H9 (cell line): ENCODE measurements at regions not wholly inside any gene's neighbourhood (a gene's known extent, or its start where the extent isn't known, plus 50 kb on each side); places are given as distances from the start of the nearest gene placed in this dataset.

ENCODE experiments used
- DNase-seq: peaks from one replicate; pipeline ENCODE4 v3.0.0-alpha.2; 2017
- H2AFZ ChIP-seq: one replicate; pipeline ENCODE4 v1.6.1; 2013; ENCODE audit warnings: mild to moderate bottlenecking, low read length, control low read depth, moderate library complexity
- H2AK5ac ChIP-seq: 2 replicates; pipeline ENCODE4 v1.6.1; 2013; ENCODE audit warnings: low read length, control low read depth, mixed read lengths; ENCODE audit not compliant: insufficient read length
- H2BK120ac ChIP-seq: one replicate; pipeline ENCODE4 v1.6.1; 2013; ENCODE audit warnings: low read depth, mild to moderate bottlenecking, low read length, control low read depth, inconsistent platforms; ENCODE audit not compliant: poor library complexity, severe bottlenecking
- H2BK12ac ChIP-seq: 2 replicates; pipeline ENCODE4 v1.6.1; 2013; ENCODE audit warnings: low read length, control low read depth, mixed read lengths, low read depth; ENCODE audit not compliant: insufficient read length
- H2BK15ac ChIP-seq: 2 replicates; pipeline ENCODE4 v1.6.1; 2013; ENCODE audit warnings: low read depth, low read length, control low read depth
- H2BK20ac ChIP-seq: one replicate; pipeline ENCODE4 v1.6.1; 2013; ENCODE audit warnings: low read depth, mild to moderate bottlenecking, low read length, control low read depth, inconsistent platforms; ENCODE audit not compliant: poor library complexity, severe bottlenecking
- H2BK5ac ChIP-seq: 2 replicates; pipeline ENCODE4 v1.6.1; 2013; ENCODE audit warnings: low read length, control low read depth, mixed read lengths; ENCODE audit not compliant: insufficient read length
- H3K14ac ChIP-seq: 2 replicates; pipeline ENCODE4 v1.6.1; 2013; ENCODE audit warnings: low read length, control low read depth; ENCODE audit not compliant: insufficient read depth
- H3K18ac ChIP-seq: 2 replicates; pipeline ENCODE4 v1.6.1; 2013; ENCODE audit warnings: low read depth, mild to moderate bottlenecking, mixed read lengths, low read length, control low read depth; ENCODE audit not compliant: insufficient read length
- H3K23ac ChIP-seq: 2 replicates; pipeline ENCODE4 v1.6.1; 2013; ENCODE audit warnings: low read length, control low read depth, mixed read lengths, low read depth; ENCODE audit not compliant: insufficient read length
- H3K23me2 ChIP-seq: 2 replicates; pipeline ENCODE4 v1.6.1; 2013; ENCODE audit warnings: low read depth, mild to moderate bottlenecking, mixed read lengths, low read length, control low read depth; ENCODE audit not compliant: insufficient read length, poor library complexity, severe bottlenecking
- H3K27ac ChIP-seq: 2 replicates; pipeline ENCODE4 v1.5.1; 2013; ENCODE audit warnings: low read length, control low read depth, mixed read lengths, low read depth; ENCODE audit not compliant: insufficient read length
- H3K27me3 ChIP-seq: 2 replicates; pipeline ENCODE4 v1.6.1; 2013; ENCODE audit warnings: low read length, control low read depth, inconsistent platforms; ENCODE audit not compliant: insufficient read depth
- H3K4ac ChIP-seq: 2 replicates; pipeline ENCODE4 v1.6.1; 2013; ENCODE audit warnings: low read depth, mild to moderate bottlenecking, control low read depth, inconsistent platforms, low read length, moderate library complexity
- H3K4me1 ChIP-seq: 2 replicates; pipeline ENCODE4 v1.6.1; 2013; ENCODE audit warnings: low read length, control low read depth, inconsistent platforms; ENCODE audit not compliant: insufficient read depth
- H3K4me2 ChIP-seq: 2 replicates; pipeline ENCODE4 v1.6.1; 2013; ENCODE audit warnings: low read length, control low read depth, mixed read lengths; ENCODE audit not compliant: insufficient read length, insufficient read depth
- H3K56ac ChIP-seq: 2 replicates; pipeline ENCODE4 v1.6.1; 2013; ENCODE audit warnings: low read depth, mild to moderate bottlenecking, mixed read lengths, low read length, control low read depth; ENCODE audit not compliant: insufficient read length
- H3K79me1 ChIP-seq: 2 replicates; pipeline ENCODE4 v1.6.1; 2013; ENCODE audit warnings: low read depth, mild to moderate bottlenecking, moderate library complexity, low read length, control low read depth, inconsistent platforms; ENCODE audit not compliant: insufficient read depth, poor library complexity, severe bottlenecking
- H3K79me2 ChIP-seq: 2 replicates; pipeline ENCODE4 v1.6.1; 2013; ENCODE audit warnings: low read length, control low read depth, inconsistent platforms; ENCODE audit not compliant: insufficient read depth
- H3K9ac ChIP-seq: 2 replicates; pipeline ENCODE4 v1.6.1; 2013; ENCODE audit warnings: low read length, control low read depth, mixed read lengths; ENCODE audit not compliant: insufficient read length; ENCODE audit errors: extremely low read depth
- H3K9me3 ChIP-seq: one replicate; pipeline ENCODE4 v1.6.1; 2013; ENCODE audit warnings: low read depth, low read length, inconsistent platforms; ENCODE audit not compliant: control insufficient read depth
- H3T11ph ChIP-seq: one replicate; pipeline ENCODE4 v1.6.1; 2013; ENCODE audit warnings: mild to moderate bottlenecking, low read length, control low read depth, inconsistent platforms
- H4K20me1 ChIP-seq: one replicate; pipeline ENCODE4 v1.6.1; 2013; ENCODE audit not compliant: control insufficient read depth, insufficient read length, insufficient read depth
- H4K5ac ChIP-seq: 2 replicates; pipeline ENCODE4 v1.6.1; 2013; ENCODE audit warnings: low read depth, mild to moderate bottlenecking, mixed read lengths, low read length, control low read depth; ENCODE audit not compliant: insufficient read length
- H4K8ac ChIP-seq: replicated peaks from 2 replicates; pipeline ENCODE4 v1.6.1; 2013; ENCODE audit warnings: low read length, control low read depth, mixed read lengths, low read depth; ENCODE audit not compliant: insufficient read length
- H4K91ac ChIP-seq: 2 replicates; pipeline ENCODE4 v1.6.1; 2013; ENCODE audit warnings: low read depth, mild to moderate bottlenecking, moderate library complexity, mixed read lengths, low read length, control low read depth; ENCODE audit not compliant: insufficient read length
- H3K27ac Mint-ChIP-seq, 3 experiments: 2 replicates in 2 of 3; 3 replicates in 1 of 3; pipeline ENCODE4 v1.8.0; 2020 to 2021; ENCODE audit warnings: mixed read lengths in 3 of 3, mild to moderate bottlenecking in 1 of 3, moderate library complexity in 1 of 3
- H3K27me3 Mint-ChIP-seq: 2 replicates; pipeline ENCODE4 v1.8.0; 2021; ENCODE audit warnings: low read depth, mild to moderate bottlenecking, moderate library complexity, mixed read lengths
- H3K36me3 Mint-ChIP-seq, 3 experiments: 2 replicates in 2 of 3; 3 replicates in 1 of 3; pipeline ENCODE4 v1.8.0; 2020 to 2021; ENCODE audit warnings: low read depth in 3 of 3, mixed read lengths in 3 of 3; ENCODE audit not compliant: insufficient read depth in 1 of 3
- H3K4me1 Mint-ChIP-seq, 2 experiments: 2 replicates each; pipeline ENCODE4 v1.8.0; 2020; ENCODE audit warnings: mixed read lengths in 2 of 2
- H3K4me3 Mint-ChIP-seq, 2 experiments: 2 replicates in 1 of 2; 3 replicates in 1 of 2; pipeline ENCODE4 v1.8.0; 2020 to 2021; ENCODE audit warnings: mild to moderate bottlenecking in 2 of 2, mixed read lengths in 2 of 2, moderate library complexity in 1 of 2
- H3K9me3 Mint-ChIP-seq, 2 experiments: 2 replicates in 1 of 2; 3 replicates in 1 of 2; pipeline ENCODE4 v1.8.0; 2020; ENCODE audit warnings: mild to moderate bottlenecking in 2 of 2, mixed read lengths in 2 of 2, moderate library complexity in 1 of 2
- WGBS: extraction: QIAGEN DNeasy Blood & Tissue Kit; methylation state at CpG from one replicate; pipeline ENCODE4 v1.1.7; 2013; ENCODE audit warnings: missing lambda C conversion rate, low lambda C conversion rate, mixed read lengths; ENCODE audit not compliant: insufficient read length; ENCODE audit errors: extremely low coverage; 5-methylcytosine and 5-hydroxymethylcytosine counted together
- TF ChIP-seq, protein P1 (sequence below): fragments of 200-600 bp; sonication (generic); conservative IDR thresholded peaks from 3 replicates; pipeline ENCODE4 v1.8.0; 2021; ENCODE audit warnings: antibody characterized with exemption, mild to moderate bottlenecking

- WGBS: no CpG with 5 or more reads among the region's 17 CpGs
These were observed 291.0 kb downstream of the BRD1 start for GRCh38 chr22:49536571-49537131.

More at GRCh38 chr22:49536571-49537131, 291.0 kb downstream of the BRD1 start:
- H3K27me3 ChIP-seq: no peaks in the 10 kb centered on the region; the same call in 1 of the 2 replicates
- H3K79me2 ChIP-seq: no peaks in the 10 kb centered on the region
- peak; percentile 90 for DNase-seq
- Mint-ChIP-seq H3K27me3 (peaks cover 2% of the 10 kb centered on the region), H3K9me3 (no peaks in the 10 kb centered on the region), H3K4me3 (peak overlapping the region; percentile 53 to 68), H3K36me3 (no peaks in the 10 kb centered on the region), H3K4me1 (peaks cover 53 to 66% of the 10 kb centered on the region in 2 experiments), H3K27ac (peak overlapping the region; percentile 98 to 100 (median 99))
- peaks cover 8% of the 10 kb centered on the region; the same call in 1 of the 2 replicates for H3K4me1 ChIP-seq
- H2BK15ac ChIP-seq: no peak overlapping the region
- H3K27ac ChIP-seq: peak overlapping the region; percentile 94
- H3K9ac ChIP-seq: peak overlapping the region; percentile 24
- no peak overlapping the region for H4K91ac ChIP-seq
- H3K4ac ChIP-seq: peak overlapping the region; percentile 92; the same call in 1 of the 2 replicates
- peak overlapping the region; percentile 97 for H3T11ph ChIP-seq
- no peak overlapping the region for H3K23ac ChIP-seq
- H2BK12ac ChIP-seq: peak overlapping the region; percentile 46
- peak overlapping the region; percentile 47 for H3K4me2 ChIP-seq
- peak overlapping the region; percentile 95 for H3K18ac ChIP-seq
- peak overlapping the region; percentile 83 for H2BK120ac ChIP-seq
- H2AK5ac ChIP-seq: no peak overlapping the region
- no peaks in the 10 kb centered on the region for H3K79me1 ChIP-seq
- no peaks in the 10 kb centered on the region for H3K9me3 ChIP-seq
- H2AFZ ChIP-seq: no peak overlapping the region
- no peak overlapping the region for H3K56ac ChIP-seq
- H3K14ac ChIP-seq: peak overlapping the region; percentile 91
- H4K5ac ChIP-seq: no peak overlapping the region
- no peak overlapping the region for H4K8ac ChIP-seq
- H4K20me1 ChIP-seq: no peaks in the 10 kb centered on the region
- H3K23me2 ChIP-seq: peaks cover 3% of the 10 kb centered on the region
- H2BK20ac ChIP-seq: peak overlapping the region; percentile 99
- TF ChIP-seq, protein P1, sequence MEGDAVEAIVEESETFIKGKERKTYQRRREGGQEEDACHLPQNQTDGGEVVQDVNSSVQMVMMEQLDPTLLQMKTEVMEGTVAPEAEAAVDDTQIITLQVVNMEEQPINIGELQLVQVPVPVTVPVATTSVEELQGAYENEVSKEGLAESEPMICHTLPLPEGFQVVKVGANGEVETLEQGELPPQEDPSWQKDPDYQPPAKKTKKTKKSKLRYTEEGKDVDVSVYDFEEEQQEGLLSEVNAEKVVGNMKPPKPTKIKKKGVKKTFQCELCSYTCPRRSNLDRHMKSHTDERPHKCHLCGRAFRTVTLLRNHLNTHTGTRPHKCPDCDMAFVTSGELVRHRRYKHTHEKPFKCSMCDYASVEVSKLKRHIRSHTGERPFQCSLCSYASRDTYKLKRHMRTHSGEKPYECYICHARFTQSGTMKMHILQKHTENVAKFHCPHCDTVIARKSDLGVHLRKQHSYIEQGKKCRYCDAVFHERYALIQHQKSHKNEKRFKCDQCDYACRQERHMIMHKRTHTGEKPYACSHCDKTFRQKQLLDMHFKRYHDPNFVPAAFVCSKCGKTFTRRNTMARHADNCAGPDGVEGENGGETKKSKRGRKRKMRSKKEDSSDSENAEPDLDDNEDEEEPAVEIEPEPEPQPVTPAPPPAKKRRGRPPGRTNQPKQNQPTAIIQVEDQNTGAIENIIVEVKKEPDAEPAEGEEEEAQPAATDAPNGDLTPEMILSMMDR: no peak
- peak overlapping the region; percentile 73 for H2BK5ac ChIP-seq
